GM12878 (cell line): ENCODE measurements at regions not wholly inside any gene's neighbourhood (a gene's known extent, or its start where the extent isn't known, plus 50 kb on each side); places are given as distances from the start of the nearest gene placed in this dataset.

Experiments used
- EP300 ChIP-seq, 2 experiments: fragments of 150-350 bp in 1 of 2; IDR thresholded peaks; 2 replicates each; pipeline ENCODE4 v1.6.1; 2011 to 2012; ENCODE audit warnings: low read depth in 2 of 2, low read length in 2 of 2, borderline replicate concordance in 1 of 2, improper control_type of control experiment in 1 of 2, inconsistent platforms in 1 of 2; ENCODE audit not compliant: control insufficient read depth in 1 of 2
- NFYA ChIP-seq: IDR thresholded peaks from 2 replicates; pipeline ENCODE4 v1.6.1; 2011; ENCODE audit warnings: low read depth, mild to moderate bottlenecking, low read length, improper control_type of control experiment, borderline replicate concordance
- NKRF ChIP-seq: fragments of 450-650 bp; conservative IDR thresholded peaks from 2 replicates; pipeline ENCODE4 v1.6.1; 2017; ENCODE audit warnings: mild to moderate bottlenecking, moderate library complexity

GRCh38 chr4:123807866-123808265 lies 411.3 kb downstream of the SPRY1 start:
- TF ChIP-seq NKRF, result no peak
- TF ChIP-seq EP300 (IDR thresholded peaks at IDR 0.05; ENCODE audit: borderline replicate concordance in 1 of 2, control insufficient read depth in 1 of 2, low read depth in 2 of 2, low read length in 2 of 2), result no peak
- no peak for TF ChIP-seq NFYA
